ENCODE measurements at regions not wholly inside any gene's neighbourhood (a gene's known extent, or its start where the extent isn't known, plus 50 kb on each side); places are given as distances from the start of the nearest gene placed in this dataset.

- no peak overlapping the region for H3K14ac ChIP-seq (ENCODE audit: low read length)
- no peak overlapping the region for H4K8ac ChIP-seq (ENCODE audit: low read depth, low read length)
- no peak overlapping the region for H3K4me2 ChIP-seq (ENCODE audit: insufficient read depth, low read length, poor library complexity, severe bottlenecking)
- H3K4me3 ChIP-seq (ENCODE audit: low read length in 2 of 2), result no peak overlapping the region
- DNase-seq (ENCODE audit: low spot score), result no peak
- H3K18ac ChIP-seq (ENCODE audit: low read length), result no peak overlapping the region
- H2AK5ac ChIP-seq (ENCODE audit: low read depth, low read length), result no peak overlapping the region
- H2AFZ ChIP-seq (ENCODE audit: low read length), result no peak overlapping the region
- no peak overlapping the region for H3K23ac ChIP-seq (ENCODE audit: low read depth, low read length, poor library complexity)
- H2BK120ac ChIP-seq (ENCODE audit: low read depth, low read length), result no peak overlapping the region
- no peak overlapping the region for H3K27ac ChIP-seq (replicated peaks; ENCODE audit: low read length)
- no peak overlapping the region for H4K91ac ChIP-seq (ENCODE audit: low read depth, low read length, poor library complexity)
- peaks cover 0 to 10% (median 0%) of the 10 kb centered on the region in 3 experiments for H3K27me3 ChIP-seq (ENCODE audit: control insufficient read depth in 3 of 3, insufficient read depth in 3 of 3, low read depth in 1 of 3, low read length in 3 of 3)
- no peak overlapping the region for H2BK5ac ChIP-seq (ENCODE audit: low read length)
- H3K9ac ChIP-seq (ENCODE audit: low read depth, low read length, poor library complexity), result no peak overlapping the region
- no peak overlapping the region for H2BK15ac ChIP-seq (ENCODE audit: low read length)
- no CpG with 5 or more reads among the region's 1 CpG for WGBS, 2 donors (ENCODE audit: extremely low coverage in 2 of 2, insufficient read length in 2 of 2, insufficient replicate concordance in 1 of 2)
- H2BK12ac ChIP-seq (ENCODE audit: low read length), result no peak overlapping the region
- H3K4ac ChIP-seq (ENCODE audit: low read length), result no peak overlapping the region
- no peaks in the 10 kb centered on the region for H3K36me3 ChIP-seq (replicated peaks in 1 of 2; ENCODE audit: control insufficient read depth in 2 of 2, insufficient read depth in 2 of 2, low read length in 2 of 2)
- H3K79me1 ChIP-seq (ENCODE audit: low read depth, low read length), result no peaks in the 10 kb centered on the region
- H3K9me3 ChIP-seq (replicated peaks in 1 of 2; ENCODE audit: control insufficient read depth in 2 of 2, insufficient read depth in 1 of 2, low read depth in 1 of 2, low read length in 2 of 2), result no peaks in the 10 kb centered on the region
- no peaks in the 10 kb centered on the region for H3K4me1 ChIP-seq (ENCODE audit: control insufficient read depth in 2 of 2, insufficient read depth in 1 of 2, low read depth in 1 of 2, low read length in 2 of 2)
These were observed 273.2 kb downstream of the HIVEP2 start for GRCh38 chr6:142671791-142672190.

GRCh38 chr6:142675517-142675916 is 269.5 kb downstream of the HIVEP2 start:
- Histone ChIP-seq H2AFZ (ENCODE audit: low read length) (no peak overlapping the region), H2AK5ac (ENCODE audit: low read depth, low read length) (no peak overlapping the region), H3K23ac (ENCODE audit: low read depth, low read length, poor library complexity) (no peak overlapping the region), H3K27me3 (ENCODE audit: control insufficient read depth in 3 of 3, insufficient read depth in 3 of 3, low read depth in 1 of 3, low read length in 3 of 3) (peaks cover 0 to 12% (median 0%) of the 10 kb centered on the region in 3 experiments), H3K18ac (ENCODE audit: low read length) (no peak overlapping the region), H3K9ac (ENCODE audit: low read depth, low read length, poor library complexity) (no peak overlapping the region), H4K8ac (ENCODE audit: low read depth, low read length) (no peak overlapping the region), H2BK12ac (ENCODE audit: low read length) (no peak overlapping the region), H2BK15ac (ENCODE audit: low read length) (no peak overlapping the region), H3K4ac (ENCODE audit: low read length) (no peak overlapping the region), H3K9me3 (replicated peaks in 1 of 2; ENCODE audit: control insufficient read depth in 2 of 2, insufficient read depth in 1 of 2, low read depth in 1 of 2, low read length in 2 of 2) (no peaks in the 10 kb centered on the region), H3K14ac (ENCODE audit: low read length) (no peak overlapping the region), H3K4me1 (ENCODE audit: control insufficient read depth in 2 of 2, insufficient read depth in 1 of 2, low read depth in 1 of 2, low read length in 2 of 2) (no peaks in the 10 kb centered on the region), H3K79me1 (ENCODE audit: low read depth, low read length) (no peaks in the 10 kb centered on the region), H3K27ac (replicated peaks; ENCODE audit: low read length) (no peak overlapping the region), H3K4me2 (ENCODE audit: insufficient read depth, low read length, poor library complexity, severe bottlenecking) (no peak overlapping the region), H3K4me3 (ENCODE audit: low read length in 2 of 2) (no peak overlapping the region), H4K91ac (ENCODE audit: low read depth, low read length, poor library complexity) (no peak overlapping the region), H2BK120ac (ENCODE audit: low read depth, low read length) (no peak overlapping the region), H2BK5ac (ENCODE audit: low read length) (no peak overlapping the region), H3K36me3 (replicated peaks in 1 of 2; ENCODE audit: control insufficient read depth in 2 of 2, insufficient read depth in 2 of 2, low read length in 2 of 2) (no peaks in the 10 kb centered on the region)
- WGBS, 2 donors (ENCODE audit: extremely low coverage in 2 of 2, insufficient read length in 2 of 2, insufficient replicate concordance in 1 of 2), result no CpG with 5 or more reads among the region's 5 CpGs
- no peak for DNase-seq (ENCODE audit: low spot score)

- Histone ChIP-seq H3K27me3 (ENCODE audit: control insufficient read depth in 3 of 3, insufficient read depth in 3 of 3, low read depth in 1 of 3, low read length in 3 of 3) (peaks cover 0 to 12% (median 0%) of the 10 kb centered on the region in 3 experiments), H2AK5ac (ENCODE audit: low read depth, low read length) (no peak overlapping the region), H4K91ac (ENCODE audit: low read depth, low read length, poor library complexity) (no peak overlapping the region), H3K23ac (ENCODE audit: low read depth, low read length, poor library complexity) (no peak overlapping the region), H3K4me1 (ENCODE audit: control insufficient read depth in 2 of 2, insufficient read depth in 1 of 2, low read depth in 1 of 2, low read length in 2 of 2) (no peaks in the 10 kb centered on the region), H2BK12ac (ENCODE audit: low read length) (no peak overlapping the region), H3K27ac (replicated peaks; ENCODE audit: low read length) (no peak overlapping the region), H3K18ac (ENCODE audit: low read length) (no peak overlapping the region), H3K4me2 (ENCODE audit: insufficient read depth, low read length, poor library complexity, severe bottlenecking) (no peak overlapping the region), H3K79me1 (ENCODE audit: low read depth, low read length) (no peaks in the 10 kb centered on the region), H3K9me3 (replicated peaks in 1 of 2; ENCODE audit: control insufficient read depth in 2 of 2, insufficient read depth in 1 of 2, low read depth in 1 of 2, low read length in 2 of 2) (no peaks in the 10 kb centered on the region), H2AFZ (ENCODE audit: low read length) (no peak overlapping the region), H3K4me3 (ENCODE audit: low read length in 2 of 2) (no peak overlapping the region), H2BK15ac (ENCODE audit: low read length) (no peak overlapping the region), H3K14ac (ENCODE audit: low read length) (no peak overlapping the region), H3K9ac (ENCODE audit: low read depth, low read length, poor library complexity) (no peak overlapping the region), H2BK5ac (ENCODE audit: low read length) (no peak overlapping the region), H3K4ac (ENCODE audit: low read length) (no peak overlapping the region), H2BK120ac (ENCODE audit: low read depth, low read length) (no peak overlapping the region), H4K8ac (ENCODE audit: low read depth, low read length) (no peak overlapping the region), H3K36me3 (replicated peaks in 1 of 2; ENCODE audit: control insufficient read depth in 2 of 2, insufficient read depth in 2 of 2, low read length in 2 of 2) (no peaks in the 10 kb centered on the region)
- DNase-seq (ENCODE audit: low spot score), result no peak
- no CpG with 5 or more reads among the region's 5 CpGs for WGBS, 2 donors (ENCODE audit: extremely low coverage in 2 of 2, insufficient read length in 2 of 2, insufficient replicate concordance in 1 of 2)
These were observed 268.9 kb downstream of the HIVEP2 start for GRCh38 chr6:142676027-142676443.

GRCh38 chr6:142676647-142677192 is 268.3 kb downstream of the HIVEP2 start:
- H4K91ac ChIP-seq (ENCODE audit: low read depth, low read length, poor library complexity), result no peak overlapping the region
- no CpG with 5 or more reads among the region's 5 CpGs for whole genome bisulfite sequencing, 2 donors (ENCODE audit: extremely low coverage in 2 of 2, insufficient read length in 2 of 2, insufficient replicate concordance in 1 of 2)
- no peaks in the 10 kb centered on the region for H3K79me1 ChIP-seq (ENCODE audit: low read depth, low read length)
- no peak overlapping the region for H3K14ac ChIP-seq (ENCODE audit: low read length)
- H3K9ac ChIP-seq (ENCODE audit: low read depth, low read length, poor library complexity), result no peak overlapping the region
- no peak overlapping the region for H2BK12ac ChIP-seq (ENCODE audit: low read length)
- H3K18ac ChIP-seq (ENCODE audit: low read length), result no peak overlapping the region
- no peak overlapping the region for H2BK15ac ChIP-seq (ENCODE audit: low read length)
- H3K4me1 ChIP-seq (ENCODE audit: control insufficient read depth in 2 of 2, insufficient read depth in 1 of 2, low read depth in 1 of 2, low read length in 2 of 2), result no peaks in the 10 kb centered on the region
- H2AK5ac ChIP-seq (ENCODE audit: low read depth, low read length), result no peak overlapping the region
- no peaks in the 10 kb centered on the region for H3K36me3 ChIP-seq (replicated peaks in 1 of 2; ENCODE audit: control insufficient read depth in 2 of 2, insufficient read depth in 2 of 2, low read length in 2 of 2)
- H2AFZ ChIP-seq (ENCODE audit: low read length), result no peak overlapping the region
- no peak overlapping the region for H4K8ac ChIP-seq (ENCODE audit: low read depth, low read length)
- no peak overlapping the region for H2BK5ac ChIP-seq (ENCODE audit: low read length)
- no peak overlapping the region for H3K4ac ChIP-seq (ENCODE audit: low read length)
- no peak for DNase-seq (ENCODE audit: low spot score)
- H3K4me3 ChIP-seq (ENCODE audit: low read length in 2 of 2), result no peak overlapping the region
- no peak overlapping the region for H2BK120ac ChIP-seq (ENCODE audit: low read depth, low read length)
- H3K27ac ChIP-seq (replicated peaks; ENCODE audit: low read length), result no peak overlapping the region
- H3K27me3 ChIP-seq (ENCODE audit: control insufficient read depth in 3 of 3, insufficient read depth in 3 of 3, low read depth in 1 of 3, low read length in 3 of 3), result peaks cover 0 to 12% (median 0%) of the 10 kb centered on the region in 3 experiments
- no peak overlapping the region for H3K23ac ChIP-seq (ENCODE audit: low read depth, low read length, poor library complexity)
- H3K4me2 ChIP-seq (ENCODE audit: insufficient read depth, low read length, poor library complexity, severe bottlenecking), result no peak overlapping the region
- no peaks in the 10 kb centered on the region for H3K9me3 ChIP-seq (replicated peaks in 1 of 2; ENCODE audit: control insufficient read depth in 2 of 2, insufficient read depth in 1 of 2, low read depth in 1 of 2, low read length in 2 of 2)

Data from neuronal stem cell (in vitro differentiated cells).